AG10803 (cell line): ENCODE measurements at regions not wholly inside any gene's neighbourhood (a gene's known extent, or its start where the extent isn't known, plus 50 kb on each side); places are given as distances from the start of the nearest gene placed in this dataset.

ENCODE experiments used
- DNase-seq: peaks from one replicate; pipeline ENCODE4 v3.0.0; 2010; ENCODE audit warnings: low read depth
- H3K4me3 ChIP-seq: 2 replicates; pipeline ENCODE4 v1.5.1; 2011; ENCODE audit warnings: mild to moderate bottlenecking, low read length, control low read depth
- TF ChIP-seq, protein P1 (sequence below): conservative IDR thresholded peaks from 2 replicates; pipeline ENCODE4 v1.5.1; 2011; ENCODE audit warnings: mild to moderate bottlenecking, low read length, control low read depth, inconsistent platforms

DNA sequence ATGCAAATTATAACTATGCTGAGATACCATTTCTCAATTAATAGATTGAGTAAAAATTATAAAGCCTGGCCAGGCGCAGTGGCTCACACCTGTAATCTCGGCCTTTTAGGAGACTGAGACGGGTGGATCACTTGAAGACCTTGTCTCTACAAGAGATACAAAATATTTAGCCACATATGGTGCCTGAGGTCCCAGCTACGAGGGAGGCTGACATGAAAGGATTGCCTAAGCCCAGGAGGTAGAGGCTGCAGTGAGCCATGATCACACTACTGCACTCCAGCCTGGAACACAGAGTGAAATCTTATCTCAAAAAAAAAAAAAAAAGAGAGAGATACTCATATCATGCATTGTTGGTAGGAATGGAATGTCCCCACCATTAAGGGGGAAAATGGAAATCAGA is 142.4 kb downstream of the RCN1 start:
- H3K4me3 ChIP-seq: no peak overlapping the region
- DNase-seq: no peak
- TF ChIP-seq, protein P1, sequence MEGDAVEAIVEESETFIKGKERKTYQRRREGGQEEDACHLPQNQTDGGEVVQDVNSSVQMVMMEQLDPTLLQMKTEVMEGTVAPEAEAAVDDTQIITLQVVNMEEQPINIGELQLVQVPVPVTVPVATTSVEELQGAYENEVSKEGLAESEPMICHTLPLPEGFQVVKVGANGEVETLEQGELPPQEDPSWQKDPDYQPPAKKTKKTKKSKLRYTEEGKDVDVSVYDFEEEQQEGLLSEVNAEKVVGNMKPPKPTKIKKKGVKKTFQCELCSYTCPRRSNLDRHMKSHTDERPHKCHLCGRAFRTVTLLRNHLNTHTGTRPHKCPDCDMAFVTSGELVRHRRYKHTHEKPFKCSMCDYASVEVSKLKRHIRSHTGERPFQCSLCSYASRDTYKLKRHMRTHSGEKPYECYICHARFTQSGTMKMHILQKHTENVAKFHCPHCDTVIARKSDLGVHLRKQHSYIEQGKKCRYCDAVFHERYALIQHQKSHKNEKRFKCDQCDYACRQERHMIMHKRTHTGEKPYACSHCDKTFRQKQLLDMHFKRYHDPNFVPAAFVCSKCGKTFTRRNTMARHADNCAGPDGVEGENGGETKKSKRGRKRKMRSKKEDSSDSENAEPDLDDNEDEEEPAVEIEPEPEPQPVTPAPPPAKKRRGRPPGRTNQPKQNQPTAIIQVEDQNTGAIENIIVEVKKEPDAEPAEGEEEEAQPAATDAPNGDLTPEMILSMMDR: no peak

DNA sequence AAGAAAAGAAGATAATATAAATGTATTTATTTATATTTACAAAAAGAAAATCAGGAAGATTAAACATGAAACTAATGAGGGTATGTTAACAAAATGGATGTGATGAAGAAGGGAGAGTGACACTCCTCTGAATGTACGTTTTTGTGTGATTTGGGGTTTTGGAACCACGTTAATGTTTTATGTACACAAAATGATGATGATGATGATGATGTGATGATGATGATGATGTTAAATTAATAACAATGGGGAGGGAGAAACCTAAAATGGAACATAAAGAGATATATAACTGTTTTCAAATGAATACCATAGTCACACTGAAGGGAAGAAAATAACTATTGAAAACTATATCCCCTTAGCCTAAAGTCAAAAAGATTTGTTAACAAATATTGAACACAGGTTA is 143.1 kb downstream of the RCN1 start:
- DNase-seq: no peak
- TF ChIP-seq, protein P1: no peak
- H3K4me3 ChIP-seq: no peak overlapping the region

DNA sequence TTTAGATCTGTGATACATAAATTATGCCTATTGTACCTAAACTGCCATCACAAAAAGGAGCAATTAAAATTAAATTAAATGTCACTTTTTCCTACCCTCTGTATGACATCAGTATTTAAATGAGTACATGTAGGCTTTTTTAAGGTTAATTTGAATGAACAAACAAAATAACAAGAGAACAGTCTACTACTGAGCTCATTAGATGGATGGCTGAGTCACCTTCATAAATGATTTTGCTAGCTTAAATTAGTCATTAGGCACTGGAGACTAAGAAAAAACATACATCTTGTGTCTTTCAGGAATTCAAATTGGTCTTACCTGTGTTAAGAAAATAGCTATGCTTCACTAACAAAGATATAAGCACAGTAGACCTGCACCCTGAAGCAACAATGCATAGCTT is 153.6 kb downstream of the RCN1 start:
- H3K4me3 ChIP-seq: no peak overlapping the region
- no peak for DNase-seq
- TF ChIP-seq, protein P1: no peak

DNA sequence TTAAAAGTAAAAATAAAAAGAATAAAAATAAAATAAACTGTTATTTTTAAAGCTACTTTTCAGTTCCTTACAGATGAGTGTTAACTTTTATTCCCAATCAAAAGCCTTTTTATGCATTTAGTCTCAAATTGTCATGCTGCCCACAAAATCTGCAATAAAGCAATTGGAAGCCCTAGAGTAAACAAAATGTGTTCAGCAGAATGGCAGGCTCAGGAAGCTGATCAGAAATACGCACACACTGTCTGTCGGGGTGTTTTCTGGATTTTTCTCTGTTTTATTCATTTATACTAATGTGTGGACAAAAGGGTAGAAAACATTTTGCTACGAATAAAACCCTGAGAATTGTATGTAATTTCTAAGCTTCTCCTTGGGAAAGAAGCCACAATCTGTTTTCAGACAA is 162.8 kb downstream of the RCN1 start:
- no peak for DNase-seq
- TF ChIP-seq, protein P1: no peak

DNA sequence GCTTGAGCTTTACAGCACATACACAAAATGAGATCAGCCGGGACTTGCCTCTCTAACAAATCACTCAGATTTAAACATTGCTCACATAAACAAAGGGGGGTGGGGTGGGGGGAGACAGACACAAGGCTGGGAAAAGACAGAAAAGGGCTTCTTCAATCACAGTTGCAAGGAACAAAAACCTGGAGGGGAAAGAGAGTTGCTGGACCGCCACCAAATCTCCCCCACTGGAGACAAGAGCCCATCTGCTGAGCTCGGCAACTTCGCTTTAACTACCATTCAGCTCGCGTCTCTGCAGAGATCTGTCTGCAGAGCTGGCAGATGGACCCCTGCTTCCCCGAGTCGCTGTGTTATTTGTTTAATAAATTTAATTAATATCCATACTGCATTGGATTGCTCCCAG is 165.0 kb downstream of the RCN1 start:
- no peak for DNase-seq
- no peak overlapping the region for H3K4me3 ChIP-seq
- TF ChIP-seq, protein P1: no peak

More for the DNA sequence above, 162.8 kb downstream of the RCN1 start:
- H3K4me3 ChIP-seq: no peak overlapping the region

DNA sequence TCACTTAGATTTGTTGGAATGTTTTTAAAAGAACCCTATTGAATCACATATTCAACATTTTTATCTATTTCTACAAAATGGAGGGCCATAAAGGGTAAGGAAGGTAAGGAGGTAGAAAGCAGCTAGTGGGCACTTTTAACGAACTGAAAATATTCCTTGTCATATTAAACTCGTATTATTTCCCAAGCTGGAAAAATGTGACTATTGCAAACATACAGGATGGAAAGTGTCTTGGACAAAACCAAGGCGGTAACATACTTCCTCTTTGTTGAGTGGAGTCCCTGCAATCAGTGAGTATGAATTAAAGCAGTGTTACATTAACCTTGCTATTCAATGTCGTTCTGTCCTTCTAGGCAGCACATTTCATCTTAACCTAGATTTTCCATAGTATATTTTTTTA is 165.6 kb downstream of the RCN1 start:
- TF ChIP-seq, protein P1: no peak
- DNase-seq: no peak
- no peak overlapping the region for H3K4me3 ChIP-seq

DNA sequence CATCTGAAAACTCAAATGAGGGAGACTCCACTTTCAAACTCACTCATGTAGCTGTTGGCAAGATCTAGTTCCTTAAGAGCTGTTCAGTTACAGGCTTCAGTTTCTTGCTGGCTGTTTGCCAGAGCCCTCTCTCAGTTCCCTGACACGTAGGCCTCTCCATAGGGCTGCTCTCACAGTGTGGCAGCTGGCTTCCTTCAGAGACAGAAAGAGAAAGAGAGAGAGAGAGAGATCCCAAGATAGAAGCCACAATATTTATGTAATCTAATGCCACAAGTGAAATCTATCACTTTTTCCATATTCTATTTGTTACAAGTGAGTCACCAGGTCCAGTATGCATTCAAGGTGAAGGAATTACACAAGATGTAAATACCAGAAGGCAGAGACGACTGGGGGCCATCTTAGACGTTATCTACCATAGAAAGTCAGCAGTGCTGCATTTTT is 168.8 kb downstream of the RCN1 start:
- TF ChIP-seq, protein P1: no peak
- H3K4me3 ChIP-seq: no peak overlapping the region
- DNase-seq: peak; percentile 10
